Astrocyte of the hippocampus (primary cell): ENCODE measurements at regions not wholly inside any gene's neighbourhood (a gene's known extent, or its start where the extent isn't known, plus 50 kb on each side); places are given as distances from the start of the nearest gene placed in this dataset.
A peak's percentile ranks its signal among the peaks of the same experiment; 100 is the strongest.

ENCODE experiments used
- DNase-seq: peaks from one replicate; pipeline ENCODE4 v3.0.0; 2011; ENCODE audit warnings: low read depth, low spot score

DNA sequence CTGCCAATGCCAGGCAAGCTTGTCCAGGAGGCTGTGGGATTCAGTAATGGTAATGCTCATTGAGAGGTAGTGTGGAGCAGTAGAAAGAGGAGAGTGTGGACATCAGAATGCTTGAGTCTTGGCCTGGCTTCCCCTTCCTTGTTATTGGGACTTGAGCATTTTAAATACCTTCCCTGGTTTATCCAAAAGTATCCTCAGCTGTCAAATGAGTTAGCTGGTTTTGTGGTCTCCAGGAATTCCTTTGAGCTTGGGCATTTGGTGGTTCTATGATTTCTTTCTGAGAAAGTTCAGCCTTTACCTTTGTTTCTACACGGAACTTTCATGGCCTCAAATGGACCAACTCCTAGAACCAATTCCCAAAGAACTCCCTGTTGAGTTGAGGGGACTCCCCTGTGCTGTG, 264.3 kb downstream of the PTEN start:
- DNase-seq: peak; percentile 41

DNA sequence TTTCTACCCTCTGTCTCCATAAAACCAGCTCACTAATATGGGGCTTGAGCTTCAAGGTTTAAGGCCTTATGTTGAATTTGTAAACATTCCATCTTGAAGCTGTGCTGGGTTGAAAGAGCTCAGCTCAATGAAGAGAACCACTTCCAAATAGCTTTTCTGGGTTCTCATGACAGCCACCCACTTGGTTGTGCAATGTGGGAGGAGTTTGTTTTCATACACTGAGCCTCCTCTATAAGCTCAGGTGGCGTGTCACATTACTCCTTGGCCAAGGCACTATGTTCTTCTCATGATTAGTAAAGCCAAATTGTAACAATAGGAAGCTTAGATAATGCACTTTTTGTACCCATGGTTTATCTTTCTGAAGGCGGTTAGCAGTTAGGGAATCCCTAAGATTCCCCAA, 265.6 kb downstream of the PTEN start:
- DNase-seq: no peak

GRCh38 chr10:88130912-88131311, 267.5 kb downstream of the PTEN start:
- DNase-seq: no peak

GRCh38 chr10:88131511-88132139, 268.2 kb downstream of the PTEN start:
- DNase-seq: peak; percentile 77

GRCh38 chr10:88136712-88137111, 273.3 kb downstream of the PTEN start:
- no peak for DNase-seq

DNA sequence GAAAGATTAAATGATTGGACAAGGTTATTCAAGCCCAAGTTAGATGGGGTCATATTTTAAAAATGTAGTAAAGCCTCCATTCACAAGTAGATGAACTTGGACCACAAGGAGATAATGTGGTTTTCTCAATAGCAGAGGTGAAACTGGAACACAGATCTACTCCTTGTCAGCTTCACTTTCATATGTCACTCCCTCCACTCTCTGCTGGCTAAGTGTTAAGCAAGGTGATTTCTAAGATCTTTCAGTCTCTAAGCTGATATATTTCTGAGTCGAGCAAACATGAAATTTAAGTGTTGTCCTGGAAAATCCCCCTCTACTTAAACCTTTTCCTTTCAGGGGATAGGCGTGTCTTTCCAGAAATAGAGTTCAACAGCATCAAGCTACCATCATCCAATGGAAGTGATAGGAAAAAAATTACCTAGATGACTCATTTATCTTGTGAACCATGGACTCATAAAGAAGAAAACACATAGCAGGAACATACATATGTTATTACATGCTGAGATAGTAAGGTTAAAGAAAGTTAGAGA, 275.0 kb downstream of the PTEN start:
- no peak for DNase-seq

DNA sequence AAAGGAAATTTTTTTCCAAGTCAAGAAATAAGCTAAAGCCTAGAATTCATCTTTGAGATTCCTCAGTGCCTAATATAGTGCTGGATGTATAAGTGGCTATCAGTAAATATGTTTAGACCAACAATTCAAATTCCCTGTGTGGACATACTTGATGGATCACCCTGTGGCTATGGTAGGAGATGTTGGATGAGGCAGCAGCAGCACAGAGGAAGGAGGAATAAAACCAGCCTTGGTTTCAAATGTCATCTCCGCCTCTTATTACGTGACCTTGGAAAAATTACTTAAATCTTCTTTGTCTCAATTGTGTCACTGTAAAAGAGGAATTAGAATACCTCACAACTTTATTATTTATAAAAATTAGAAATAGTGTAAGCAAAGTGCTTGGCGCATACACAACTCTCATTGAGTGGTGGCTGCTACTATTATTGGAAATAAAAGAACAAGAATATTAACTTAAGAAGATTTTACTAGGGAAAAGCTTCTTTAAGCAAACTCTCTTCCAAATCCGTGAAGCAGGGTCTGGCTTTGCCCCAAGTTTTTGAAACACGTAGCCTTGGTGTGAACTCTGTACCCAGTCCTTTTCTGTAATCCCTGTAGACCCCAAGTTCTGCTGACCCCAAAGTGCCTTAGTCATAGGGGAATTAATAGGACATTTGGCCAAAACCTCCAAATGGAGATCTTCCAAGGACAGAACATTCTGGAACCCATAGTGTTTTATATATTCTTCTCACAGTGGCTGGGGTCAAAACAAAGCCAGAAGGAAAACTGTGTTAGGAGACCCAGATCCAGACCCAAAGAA, 283.8 kb downstream of the PTEN start:
- DNase-seq: no peak

DNA sequence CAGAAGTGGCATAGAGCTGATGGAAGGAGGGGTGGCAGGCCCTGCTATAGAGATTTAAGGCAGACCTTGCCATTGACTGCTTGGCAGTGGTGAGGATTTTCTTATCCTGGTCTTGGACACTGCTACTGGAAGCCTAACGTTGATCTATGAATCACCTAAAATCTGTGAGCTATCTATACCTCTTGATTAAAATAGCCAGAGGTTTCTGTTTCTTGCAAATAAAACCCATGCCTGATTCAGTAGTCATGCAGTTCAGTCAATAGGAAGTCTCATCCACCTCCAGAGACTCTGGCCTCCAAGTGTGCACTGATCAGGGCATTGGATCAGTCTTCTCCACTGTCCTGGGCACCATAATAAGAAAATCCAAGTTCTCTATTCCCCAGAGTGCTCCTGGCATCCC, 286.5 kb downstream of the PTEN start:
- no peak for DNase-seq

- DNase-seq: peak; percentile 21
These were observed 286.9 kb downstream of the PTEN start for GRCh38 chr10:88150339-88150738.

DNA sequence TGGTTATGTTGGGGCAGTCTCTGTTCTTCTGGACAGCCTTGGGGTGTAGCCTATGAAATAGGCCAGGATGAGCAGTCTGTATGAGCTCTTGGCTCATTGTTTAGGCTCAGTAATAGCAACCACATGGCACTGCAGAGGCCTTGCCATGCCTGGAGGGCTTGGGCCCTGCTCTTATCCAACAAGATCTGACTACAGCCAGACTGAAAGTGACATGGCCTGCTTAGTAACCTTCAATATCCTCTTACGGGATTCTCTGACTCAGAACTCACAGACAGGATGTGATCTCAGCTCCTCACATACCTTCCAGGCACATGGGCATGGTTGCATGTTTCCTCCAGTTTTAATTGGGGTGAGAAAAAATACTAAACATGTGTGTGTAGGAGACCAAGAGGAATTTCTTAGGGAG, 289.3 kb downstream of the PTEN start:
- peak; percentile 56 for DNase-seq

DNA sequence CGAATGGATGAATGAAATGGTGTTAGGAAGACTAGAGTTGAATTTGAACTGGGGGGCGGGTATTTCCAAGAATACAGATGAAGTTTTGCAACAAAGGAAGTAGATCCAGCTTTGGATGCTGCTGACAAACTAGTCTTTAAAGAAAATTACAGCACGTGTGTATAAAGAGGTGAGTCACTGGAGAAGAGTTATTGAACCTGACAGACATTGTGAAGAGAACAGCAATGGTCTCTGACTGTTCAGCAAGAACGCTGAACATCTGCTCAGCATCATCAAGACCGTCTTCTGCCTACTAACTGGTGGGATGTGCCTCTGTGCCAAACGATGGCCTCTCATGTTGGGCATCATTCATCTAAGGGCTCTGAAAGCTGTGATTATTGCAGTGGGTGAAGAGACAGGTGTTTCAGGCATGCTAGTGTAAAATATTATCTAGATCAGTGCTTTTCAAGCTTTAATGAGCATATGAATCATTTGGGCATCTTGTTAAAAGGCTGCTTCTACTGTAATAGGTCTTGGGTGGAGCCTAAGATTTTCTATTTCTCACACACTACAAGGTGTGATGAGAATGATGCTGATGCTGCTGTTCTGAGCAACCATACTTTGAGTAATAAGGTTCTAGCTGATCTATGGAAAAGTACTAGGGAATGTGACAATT, 291.3 kb downstream of the PTEN start:
- no peak for DNase-seq

DNA sequence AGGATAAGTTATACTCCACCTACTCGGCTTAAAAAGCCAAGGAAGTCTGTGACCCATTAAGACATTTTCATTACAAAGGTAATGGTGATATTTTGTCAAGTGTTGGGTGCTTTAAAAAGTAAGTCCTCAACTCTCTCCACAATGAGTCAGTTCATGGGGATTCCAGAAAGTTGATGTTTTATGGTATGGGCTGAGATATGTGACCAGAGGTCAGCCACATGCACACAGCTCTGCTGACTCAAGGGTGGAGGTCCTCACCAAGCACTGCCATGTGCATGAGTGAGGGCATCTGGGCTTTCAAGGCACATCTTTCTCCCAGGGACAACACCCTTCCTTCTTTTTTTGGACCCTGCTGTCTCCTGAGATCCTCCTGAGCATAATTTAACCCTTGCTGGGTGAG, 292.9 kb downstream of the PTEN start:
- DNase-seq: no peak

DNA sequence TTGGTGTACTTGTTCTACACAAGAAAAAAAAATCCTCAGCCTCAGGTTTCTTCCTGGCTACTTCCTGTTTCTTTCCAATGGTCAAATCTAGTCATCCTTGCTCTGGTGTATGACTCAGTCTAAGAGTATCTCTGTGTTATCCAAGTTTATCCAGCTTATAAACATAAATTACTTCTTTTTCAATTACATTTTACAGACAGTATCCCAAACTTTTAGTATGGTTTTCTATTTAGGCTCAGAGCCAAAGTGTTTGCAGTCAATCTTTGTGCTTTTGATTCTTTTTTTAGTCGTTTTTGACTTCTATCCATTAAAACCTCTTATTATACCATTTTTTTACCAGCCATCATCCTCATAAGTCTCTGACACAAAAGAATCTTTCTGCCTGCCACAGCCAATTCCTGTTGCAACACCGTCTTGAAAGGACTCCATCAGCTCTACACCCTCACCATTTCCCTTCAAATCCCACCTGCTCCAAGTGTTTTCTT, 294.6 kb downstream of the PTEN start:
- DNase-seq: peak; percentile 67

- DNase-seq: no peak
These were observed 295.2 kb downstream of the PTEN start for GRCh38 chr10:88158526-88159122.

DNA sequence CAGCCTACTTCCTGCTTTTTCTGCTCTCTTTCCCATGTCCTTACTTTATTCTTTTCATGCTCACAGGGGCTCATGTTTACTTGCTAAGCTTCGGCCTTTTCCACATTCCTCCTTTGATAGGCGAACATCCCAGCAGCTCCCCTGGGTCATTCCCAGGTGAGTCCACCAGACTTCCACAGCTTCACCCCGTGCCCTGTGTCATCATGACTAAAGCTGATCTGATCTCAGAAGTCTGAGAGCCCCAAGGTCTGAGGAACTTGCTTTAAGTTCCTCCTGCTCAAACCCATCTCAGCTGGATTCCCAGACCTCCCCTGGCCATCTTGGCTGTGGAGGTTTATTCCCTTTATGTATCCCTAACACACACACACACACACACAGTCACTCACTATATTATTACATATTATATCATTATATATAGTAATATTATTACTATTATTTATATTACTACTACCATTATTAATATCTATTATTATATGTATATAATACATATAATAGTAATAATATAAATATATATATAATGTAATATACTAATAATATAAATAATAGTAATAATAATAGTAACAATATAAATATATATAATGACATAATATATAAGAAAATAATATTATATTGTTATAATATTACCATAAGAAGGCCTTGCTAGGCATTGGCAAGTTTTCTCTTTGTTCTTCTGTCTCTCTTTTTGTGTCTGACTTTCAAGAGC, 295.9 kb downstream of the PTEN start:
- DNase-seq: no peak

DNA sequence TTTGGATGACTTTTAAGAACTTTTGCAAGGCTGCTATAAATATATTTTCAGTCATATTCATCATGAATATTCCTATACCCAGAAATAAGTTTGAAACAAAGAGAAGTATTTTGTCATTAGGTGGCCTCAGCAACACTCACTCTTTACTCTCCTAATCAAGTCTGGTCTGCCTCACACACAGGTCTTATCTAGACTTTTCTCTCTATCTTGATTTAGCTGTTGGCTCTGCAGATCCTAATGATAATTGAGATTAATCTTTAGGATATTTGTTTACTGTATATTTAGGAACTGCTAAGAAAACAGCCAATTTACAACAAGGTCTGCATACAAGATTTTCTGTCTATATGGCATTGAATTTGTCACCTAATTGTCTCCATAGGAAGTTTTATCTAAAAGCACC, 297.6 kb downstream of the PTEN start:
- no peak for DNase-seq

DNA sequence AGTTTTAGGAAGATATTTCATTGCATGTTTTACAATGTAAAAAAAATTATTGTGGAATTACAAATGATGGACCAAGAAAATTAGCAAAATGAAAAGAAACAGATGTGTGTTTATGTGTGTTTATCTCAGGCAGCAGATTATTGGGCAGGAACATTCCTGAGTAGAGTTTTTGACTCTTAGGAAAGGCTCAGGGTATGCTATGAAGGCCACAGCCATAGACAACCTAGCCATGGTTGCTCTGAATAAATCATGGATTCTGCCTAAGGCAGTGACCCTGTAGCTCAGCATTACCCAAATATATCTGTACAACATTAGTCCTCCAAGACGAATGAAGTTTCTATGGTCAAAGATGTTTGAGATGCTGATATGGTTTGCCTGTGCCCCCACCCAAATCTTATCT, 298.3 kb downstream of the PTEN start:
- no peak for DNase-seq

DNA sequence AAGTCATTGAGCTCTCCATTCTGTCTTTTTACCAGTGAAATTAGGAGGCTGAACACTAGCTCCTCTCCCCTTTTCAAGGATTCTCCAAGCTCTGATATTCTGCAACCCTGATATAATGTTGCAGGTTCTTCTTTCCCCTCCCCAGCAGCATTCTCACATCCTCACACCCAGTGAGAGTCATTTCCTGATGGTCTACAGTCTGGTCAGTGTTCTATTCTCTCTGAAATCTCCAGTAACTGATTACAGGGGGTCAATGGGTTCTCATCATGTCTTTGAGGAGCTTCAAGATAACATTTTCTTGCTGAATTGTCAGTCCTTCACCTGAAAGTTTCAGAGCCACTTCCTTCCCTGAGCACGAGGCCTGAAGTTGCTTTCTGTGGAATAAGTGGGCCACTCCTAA, 299.4 kb downstream of the PTEN start:
- DNase-seq: no peak

DNA sequence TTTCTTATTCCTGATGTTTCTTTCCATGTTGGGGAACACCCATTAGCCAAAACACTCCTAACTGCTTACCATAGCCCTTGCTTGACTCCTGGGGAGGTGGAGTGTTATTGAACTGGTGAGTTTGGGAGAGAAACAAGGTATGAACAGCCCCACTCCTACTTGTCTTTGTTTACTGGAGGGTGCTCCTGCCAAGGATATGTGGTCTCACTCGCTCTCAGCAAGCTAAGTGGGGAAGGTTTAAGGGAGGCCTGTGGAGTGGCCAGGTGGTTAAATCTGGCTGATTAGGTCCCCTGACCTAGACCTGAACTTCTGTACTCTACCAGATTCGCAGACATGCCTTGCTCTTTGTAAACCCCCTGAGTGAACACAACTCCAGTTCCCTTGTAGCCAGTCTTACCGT, 300.1 kb downstream of the PTEN start:
- peak; percentile 26 for DNase-seq

DNA sequence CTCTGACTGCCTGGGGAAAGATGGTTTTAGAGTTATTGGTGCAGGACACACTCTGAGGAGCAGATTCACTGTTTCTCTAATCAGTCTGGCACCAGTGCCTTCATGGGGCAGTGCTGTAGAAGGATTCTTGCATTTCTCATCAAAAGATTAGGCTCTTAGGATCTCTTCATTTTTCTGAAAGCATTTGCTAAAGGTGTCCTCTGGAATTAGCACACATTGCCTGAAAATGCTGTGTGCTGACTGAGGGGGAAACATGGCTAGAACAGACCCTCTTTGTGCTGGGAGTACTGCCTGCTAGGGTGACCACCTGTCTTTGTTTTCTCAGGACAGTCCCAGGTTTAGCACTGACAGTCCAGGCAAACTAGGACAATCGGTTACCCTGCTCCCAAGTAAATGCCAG, 301.0 kb downstream of the PTEN start:
- no peak for DNase-seq

DNA sequence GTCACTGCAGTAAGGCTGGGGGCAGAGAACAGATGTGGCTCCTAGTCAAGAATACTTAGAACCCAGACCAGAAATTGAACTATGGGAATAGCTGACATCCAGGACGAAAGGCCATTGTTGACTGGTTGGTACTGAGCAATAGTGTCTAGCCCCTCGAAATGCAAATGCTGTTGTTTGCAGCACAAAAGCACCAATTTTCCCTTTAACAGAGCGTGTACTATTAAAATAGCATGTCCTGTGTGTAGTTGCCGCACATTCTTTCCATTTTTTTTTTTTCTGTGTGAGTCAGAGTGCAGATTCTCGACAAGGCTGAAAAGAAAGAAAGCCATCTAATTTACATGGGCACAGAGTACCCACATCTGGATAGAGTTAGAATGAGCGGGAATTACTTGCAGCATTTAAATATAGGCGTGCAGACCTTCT, 302.4 kb downstream of the PTEN start:
- peak; percentile 84 for DNase-seq
